ENCODE measurements at regions not wholly inside any gene's neighbourhood (a gene's known extent, or its start where the extent isn't known, plus 50 kb on each side); places are given as distances from the start of the nearest gene placed in this dataset.

GRCh38 chr2:106963156-106963555 lies 77.2 kb upstream of the ST6GAL2 start:
- H3K79me2 ChIP-seq (ENCODE audit: low read depth): no peaks in the 10 kb centered on the region
- no peaks in the 10 kb centered on the region for H3K27me3 ChIP-seq (ENCODE audit: insufficient read depth, low read depth)
- CTCF ChIA-PET: no interaction called here
- POLR2A ChIA-PET (ENCODE audit: unreplicated experiment): no interaction called here
- no peaks in the 10 kb centered on the region for H3K9me2 ChIP-seq (ENCODE audit: insufficient read depth)
- no peak overlapping the region for H2AFZ ChIP-seq
- H4K20me1 ChIP-seq (ENCODE audit: insufficient read depth): no peaks in the 10 kb centered on the region
- no peaks in the 10 kb centered on the region for H3K4me1 ChIP-seq (replicated peaks; ENCODE audit: insufficient read depth)
- intact Hi-C loops (cut with micrococcal nuclease; ENCODE audit: unreplicated experiment): loop anchor here (10.0 kb wide), 1 partner anchor 1082 kb away; no protein-coding TSS in a partner anchor
- no peak for DNase-seq
- no peak overlapping the region for H3K4me3 ChIP-seq
- BruUV-seq (replicated peaks): no TSS peak
- H3K9me3 ChIP-seq (ENCODE audit: insufficient read depth, low read depth): no peaks in the 10 kb centered on the region
- H3K36me3 ChIP-seq (ENCODE audit: low read depth): no peaks in the 10 kb centered on the region
- no peaks in the 10 kb centered on the region for H3F3A ChIP-seq (ENCODE audit: insufficient read depth, low read depth)
- no peak overlapping the region for H3K4me2 ChIP-seq
- TF ChIP-seq, protein P1, sequence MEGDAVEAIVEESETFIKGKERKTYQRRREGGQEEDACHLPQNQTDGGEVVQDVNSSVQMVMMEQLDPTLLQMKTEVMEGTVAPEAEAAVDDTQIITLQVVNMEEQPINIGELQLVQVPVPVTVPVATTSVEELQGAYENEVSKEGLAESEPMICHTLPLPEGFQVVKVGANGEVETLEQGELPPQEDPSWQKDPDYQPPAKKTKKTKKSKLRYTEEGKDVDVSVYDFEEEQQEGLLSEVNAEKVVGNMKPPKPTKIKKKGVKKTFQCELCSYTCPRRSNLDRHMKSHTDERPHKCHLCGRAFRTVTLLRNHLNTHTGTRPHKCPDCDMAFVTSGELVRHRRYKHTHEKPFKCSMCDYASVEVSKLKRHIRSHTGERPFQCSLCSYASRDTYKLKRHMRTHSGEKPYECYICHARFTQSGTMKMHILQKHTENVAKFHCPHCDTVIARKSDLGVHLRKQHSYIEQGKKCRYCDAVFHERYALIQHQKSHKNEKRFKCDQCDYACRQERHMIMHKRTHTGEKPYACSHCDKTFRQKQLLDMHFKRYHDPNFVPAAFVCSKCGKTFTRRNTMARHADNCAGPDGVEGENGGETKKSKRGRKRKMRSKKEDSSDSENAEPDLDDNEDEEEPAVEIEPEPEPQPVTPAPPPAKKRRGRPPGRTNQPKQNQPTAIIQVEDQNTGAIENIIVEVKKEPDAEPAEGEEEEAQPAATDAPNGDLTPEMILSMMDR (conservative IDR thresholded peaks at IDR 0.05): no peak
- TF ChIP-seq EZH2 (IDR thresholded peaks at IDR 0.05; ENCODE audit: low read depth): no peak
- no peak overlapping the region for H3K27ac ChIP-seq

DNA sequence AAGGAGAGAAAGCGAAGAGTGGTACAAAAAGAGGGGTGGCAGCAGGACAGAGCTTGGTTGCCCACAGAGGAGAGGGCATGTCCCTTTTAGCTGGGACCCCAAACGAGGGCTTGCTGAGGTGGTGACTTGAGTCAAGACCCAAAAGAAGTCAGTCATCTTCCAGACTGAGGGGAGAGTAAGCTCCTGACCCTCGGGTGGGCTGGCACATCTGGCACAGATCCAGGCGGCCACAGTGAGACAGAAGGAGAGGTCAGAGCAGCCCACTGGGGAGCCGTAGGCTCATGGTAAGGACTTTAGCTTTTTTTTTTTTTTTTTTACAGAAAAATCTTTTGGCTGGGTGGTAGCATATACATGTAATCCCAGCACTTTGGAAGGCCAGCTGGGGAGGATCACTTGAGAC lies 77.9 kb upstream of the ST6GAL2 start:
- H3K9me2 ChIP-seq (ENCODE audit: insufficient read depth): no peaks in the 10 kb centered on the region
- ChIA-PET CTCF (no interaction called here), POLR2A (ENCODE audit: unreplicated experiment) (no interaction called here)
- H4K20me1 ChIP-seq (ENCODE audit: insufficient read depth): no peaks in the 10 kb centered on the region
- H3K4me3 ChIP-seq: no peak overlapping the region
- no TSS peak for BruUV-seq (replicated peaks)
- no peak overlapping the region for H3K4me2 ChIP-seq
- DNase-seq: no peak
- no peaks in the 10 kb centered on the region for H3K27me3 ChIP-seq (ENCODE audit: insufficient read depth, low read depth)
- H3F3A ChIP-seq (ENCODE audit: insufficient read depth, low read depth): no peaks in the 10 kb centered on the region
- H2AFZ ChIP-seq: no peak overlapping the region
- H3K79me2 ChIP-seq (ENCODE audit: low read depth): no peaks in the 10 kb centered on the region
- intact Hi-C loops (cut with micrococcal nuclease; ENCODE audit: unreplicated experiment): loop anchor here (10.0 kb wide), 1 partner anchor 1081 kb away; no protein-coding TSS in a partner anchor
- TF ChIP-seq EZH2 (IDR thresholded peaks at IDR 0.05; ENCODE audit: low read depth): no peak
- TF ChIP-seq, protein P1 (conservative IDR thresholded peaks at IDR 0.05): no peak
- no peaks in the 10 kb centered on the region for H3K36me3 ChIP-seq (ENCODE audit: low read depth)
- no peaks in the 10 kb centered on the region for H3K4me1 ChIP-seq (replicated peaks; ENCODE audit: insufficient read depth)
- H3K27ac ChIP-seq: no peak overlapping the region
- no peaks in the 10 kb centered on the region for H3K9me3 ChIP-seq (ENCODE audit: insufficient read depth, low read depth)

GRCh38 chr2:106965611-106966010 lies 79.6 kb upstream of the ST6GAL2 start:
- ChIA-PET POLR2A (ENCODE audit: unreplicated experiment) (no interaction called here), CTCF (no interaction called here)
- TF ChIP-seq, protein P1 (conservative IDR thresholded peaks at IDR 0.05): no peak
- TF ChIP-seq EZH2 (IDR thresholded peaks at IDR 0.05; ENCODE audit: low read depth): no peak
- no TSS peak for BruUV-seq (replicated peaks)
- H3K79me2 ChIP-seq (ENCODE audit: low read depth): no peaks in the 10 kb centered on the region
- no peaks in the 10 kb centered on the region for H3K9me2 ChIP-seq (ENCODE audit: insufficient read depth)
- H3K4me3 ChIP-seq: no peak overlapping the region
- H3K4me1 ChIP-seq (replicated peaks; ENCODE audit: insufficient read depth): no peaks in the 10 kb centered on the region
- intact Hi-C loops (cut with micrococcal nuclease; ENCODE audit: unreplicated experiment): loop anchor here (10.0 kb wide), 1 partner anchor 1079 kb away; no protein-coding TSS in a partner anchor
- no peak overlapping the region for H3K27ac ChIP-seq
- no peaks in the 10 kb centered on the region for H3K27me3 ChIP-seq (ENCODE audit: insufficient read depth, low read depth)
- H3K9me3 ChIP-seq (ENCODE audit: insufficient read depth, low read depth): no peaks in the 10 kb centered on the region
- H3F3A ChIP-seq (ENCODE audit: insufficient read depth, low read depth): no peaks in the 10 kb centered on the region
- H4K20me1 ChIP-seq (ENCODE audit: insufficient read depth): no peaks in the 10 kb centered on the region
- no peak overlapping the region for H2AFZ ChIP-seq
- no peak overlapping the region for H3K4me2 ChIP-seq
- H3K36me3 ChIP-seq (ENCODE audit: low read depth): no peaks in the 10 kb centered on the region
- no peak for DNase-seq
